Cardiac fibroblast (primary cell): ENCODE measurements at regions not wholly inside any gene's neighbourhood (a gene's known extent, or its start where the extent isn't known, plus 50 kb on each side); places are given as distances from the start of the nearest gene placed in this dataset.

Experiments used
- DNase-seq, 2 donors: peaks; one replicate each; pipeline versions ENCODE4 v3.0.0 to v3.0.0-alpha.2; 2010; ENCODE audit warnings: low read depth in 2 of 2
- H3K4me3 ChIP-seq, 2 donors: replicated peaks in 1 of 2; 1 replicate in 1 of 2; 2 replicates in 1 of 2; pipeline ENCODE4 v1.5.1; 2011; ENCODE audit warnings: low read depth in 2 of 2, low read length in 2 of 2, mild to moderate bottlenecking in 2 of 2, moderate library complexity in 1 of 2
- TF ChIP-seq, protein P1 (sequence below): IDR thresholded peaks from one replicate; pipeline ENCODE4 v1.5.1; 2011; ENCODE audit warnings: low read depth, mild to moderate bottlenecking, low read length, inconsistent platforms

DNA sequence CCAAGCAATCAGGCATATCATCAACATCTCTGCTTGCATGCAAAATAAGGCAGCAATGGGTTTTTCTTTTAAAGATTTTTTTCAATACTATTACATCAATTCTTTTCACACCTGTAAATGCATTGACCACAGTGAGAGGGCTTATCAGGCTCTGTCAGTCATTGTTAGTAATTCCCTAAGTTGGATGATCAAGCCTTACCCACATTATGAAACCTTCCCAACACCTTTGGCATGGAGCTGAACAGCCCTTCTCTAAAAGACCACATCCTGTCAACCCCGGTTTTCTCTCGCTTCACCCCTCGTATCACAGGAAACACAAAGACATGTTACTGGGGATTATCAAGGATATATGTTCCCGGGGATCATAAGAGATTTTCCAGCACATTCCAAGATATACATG is 135.2 kb upstream of the SLC24A5 start:
- DNase-seq, result no peak
- H3K4me3 ChIP-seq, result no peak overlapping the region
- TF ChIP-seq, protein P1, sequence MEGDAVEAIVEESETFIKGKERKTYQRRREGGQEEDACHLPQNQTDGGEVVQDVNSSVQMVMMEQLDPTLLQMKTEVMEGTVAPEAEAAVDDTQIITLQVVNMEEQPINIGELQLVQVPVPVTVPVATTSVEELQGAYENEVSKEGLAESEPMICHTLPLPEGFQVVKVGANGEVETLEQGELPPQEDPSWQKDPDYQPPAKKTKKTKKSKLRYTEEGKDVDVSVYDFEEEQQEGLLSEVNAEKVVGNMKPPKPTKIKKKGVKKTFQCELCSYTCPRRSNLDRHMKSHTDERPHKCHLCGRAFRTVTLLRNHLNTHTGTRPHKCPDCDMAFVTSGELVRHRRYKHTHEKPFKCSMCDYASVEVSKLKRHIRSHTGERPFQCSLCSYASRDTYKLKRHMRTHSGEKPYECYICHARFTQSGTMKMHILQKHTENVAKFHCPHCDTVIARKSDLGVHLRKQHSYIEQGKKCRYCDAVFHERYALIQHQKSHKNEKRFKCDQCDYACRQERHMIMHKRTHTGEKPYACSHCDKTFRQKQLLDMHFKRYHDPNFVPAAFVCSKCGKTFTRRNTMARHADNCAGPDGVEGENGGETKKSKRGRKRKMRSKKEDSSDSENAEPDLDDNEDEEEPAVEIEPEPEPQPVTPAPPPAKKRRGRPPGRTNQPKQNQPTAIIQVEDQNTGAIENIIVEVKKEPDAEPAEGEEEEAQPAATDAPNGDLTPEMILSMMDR, result no peak

DNA sequence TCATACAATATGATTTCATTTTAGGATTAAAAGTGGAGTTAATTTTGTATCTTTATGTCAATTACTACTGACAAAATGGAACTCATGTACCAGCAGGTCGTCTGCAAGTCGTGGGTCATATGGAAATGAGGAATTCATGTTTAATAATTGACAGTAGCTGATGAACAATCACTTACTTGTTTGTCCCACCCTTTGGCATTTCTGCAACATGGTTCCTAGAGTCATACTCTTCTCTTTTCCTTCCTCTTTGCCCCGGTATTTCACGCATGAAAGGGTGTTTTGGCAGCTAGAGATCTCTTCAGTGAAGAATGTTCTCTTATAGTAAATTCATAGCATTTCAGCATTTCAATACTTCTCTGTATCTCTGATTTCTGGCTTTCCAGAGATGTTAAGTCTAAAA is 133.3 kb upstream of the SLC24A5 start:
- TF ChIP-seq, protein P1, result no peak
- H3K4me3 ChIP-seq, result no peak overlapping the region
- no peak for DNase-seq

DNA sequence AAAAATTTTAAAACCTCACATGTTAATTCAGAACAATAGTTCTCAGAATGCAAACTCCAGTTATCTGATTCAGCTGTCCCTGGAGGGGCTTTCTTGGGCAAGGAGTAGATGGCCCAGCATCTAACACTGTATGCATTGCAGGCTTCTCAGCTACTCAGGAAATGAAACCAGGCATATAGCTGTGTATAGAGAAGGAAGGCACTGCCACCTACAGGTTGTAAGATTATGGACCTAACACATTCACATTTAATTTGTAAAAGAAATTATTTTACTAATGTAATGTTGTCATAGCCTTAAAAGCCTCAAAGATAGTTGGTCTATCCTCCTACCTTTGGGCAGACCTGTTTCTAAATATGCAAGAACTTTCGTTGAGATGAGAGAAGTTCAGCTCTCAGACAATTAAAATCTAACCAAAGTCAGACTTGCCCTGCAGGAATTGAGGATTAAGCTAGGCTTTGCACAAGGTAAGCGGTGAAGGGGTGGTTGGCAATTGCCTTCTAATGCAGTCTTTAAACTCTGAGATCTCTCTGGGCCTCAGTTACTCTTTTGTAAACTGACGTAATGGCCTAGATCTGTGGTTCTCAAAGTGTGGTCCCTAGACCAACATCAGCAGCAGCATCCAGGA is 132.8 kb upstream of the SLC24A5 start:
- no peak overlapping the region for H3K4me3 ChIP-seq
- peak; percentile 80 to 82 for DNase-seq
- TF ChIP-seq, protein P1, result peak; percentile 58

DNA sequence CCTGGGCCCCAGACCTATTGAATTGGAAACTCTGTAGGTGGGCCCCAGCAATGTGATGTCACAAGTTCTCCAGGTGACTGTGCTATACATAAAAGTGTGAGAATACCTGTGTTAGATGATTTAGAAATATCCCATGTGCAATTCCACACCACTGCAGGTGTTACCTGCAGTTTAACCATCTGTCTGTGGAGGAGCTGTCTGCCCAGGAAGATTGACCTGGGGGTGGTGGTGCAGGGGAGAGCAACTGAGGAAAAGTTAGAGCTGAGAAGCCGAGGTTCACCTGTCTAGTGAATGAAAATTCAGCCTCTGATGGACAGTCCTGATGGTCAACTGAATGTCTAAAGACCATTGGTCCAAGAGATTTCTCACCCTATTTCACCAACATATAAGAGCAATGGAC is 132.2 kb upstream of the SLC24A5 start:
- no peak for DNase-seq
- TF ChIP-seq, protein P1, result no peak
- no peak overlapping the region for H3K4me3 ChIP-seq

DNA sequence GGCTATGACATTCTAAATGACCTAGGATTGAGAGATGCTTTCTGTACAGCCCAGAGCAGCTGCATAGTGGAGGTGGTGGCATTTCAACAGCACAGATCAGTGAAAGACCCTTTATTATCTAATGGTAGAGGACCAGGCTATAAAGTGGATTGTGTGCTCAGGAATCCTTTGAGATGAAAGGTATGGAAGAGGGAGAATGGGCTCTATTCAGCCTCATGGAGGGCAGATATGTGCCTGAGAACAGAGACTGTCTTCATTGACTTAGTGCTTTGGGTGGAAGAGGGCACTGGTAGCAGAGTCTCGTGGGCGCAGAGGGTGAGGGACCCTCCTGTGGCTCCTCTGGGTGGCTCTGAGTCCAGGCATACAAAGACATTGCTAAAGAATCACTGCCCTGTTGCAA is 130.0 kb upstream of the SLC24A5 start:
- no peak overlapping the region for H3K4me3 ChIP-seq
- DNase-seq, result no peak
- TF ChIP-seq, protein P1, result no peak

DNA sequence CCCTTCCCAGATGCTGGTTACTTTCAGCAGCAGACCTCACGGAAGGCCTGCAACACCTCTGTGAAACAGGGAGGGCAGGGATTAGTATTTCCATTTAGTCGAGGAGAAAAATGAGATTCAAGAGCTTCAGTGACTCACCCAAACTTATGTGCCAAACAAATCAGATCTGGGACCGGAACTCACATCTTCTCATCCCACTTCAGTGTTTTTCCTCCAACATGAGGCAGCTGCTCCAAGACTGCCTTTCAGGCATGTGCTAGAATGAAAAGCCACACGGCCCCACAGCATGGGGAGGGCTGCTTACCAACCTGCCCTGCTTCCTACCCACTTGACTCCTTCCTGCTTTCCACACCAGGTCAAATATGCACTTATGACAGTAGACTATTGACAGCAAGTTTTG is 129.4 kb upstream of the SLC24A5 start:
- no peak overlapping the region for H3K4me3 ChIP-seq
- DNase-seq, result peak; percentile 8 to 43
- TF ChIP-seq, protein P1, result no peak

DNA sequence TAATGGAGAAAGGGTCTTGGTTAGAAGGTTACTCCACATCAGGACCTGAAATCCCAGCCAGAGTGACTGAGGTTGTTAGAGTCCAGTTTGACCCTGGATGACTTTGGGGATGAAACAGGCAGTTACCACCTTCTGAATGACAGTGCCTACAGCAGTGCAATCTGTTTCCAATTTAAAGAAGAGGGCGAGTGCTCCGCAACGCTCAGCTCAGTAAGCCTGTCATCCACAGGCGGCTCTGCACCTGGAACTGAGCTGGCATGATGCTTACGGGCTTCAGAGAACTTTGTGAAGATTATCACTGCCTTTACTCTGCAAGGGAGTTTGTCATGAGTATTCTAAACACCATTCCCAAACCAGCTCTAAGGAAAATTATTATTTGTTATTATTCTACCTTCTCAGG is 127.7 kb upstream of the SLC24A5 start:
- TF ChIP-seq, protein P1, result no peak
- no peak for DNase-seq
- no peak overlapping the region for H3K4me3 ChIP-seq
